Activated naive CD4-positive, alpha-beta T cell treated with anti-CD3 and anti-CD28 coated beads for 36 hours (primary cell): ENCODE measurements at regions not wholly inside any gene's neighbourhood (a gene's known extent, or its start where the extent isn't known, plus 50 kb on each side); places are given as distances from the start of the nearest gene placed in this dataset.

ENCODE experiments used
- CTCF ChIA-PET: fragments of 350-600 bp; sonication (Branson Sonifier 250); formaldehyde crosslinking; loops from one replicate; lab custom pipeline; 2021; ENCODE audit warnings: antibody characterized with exemption; lab: Charles Lee
- DNase-seq: peaks from one replicate; pipeline ENCODE4 v3.0.0-alpha.2; 2020
- H3K27ac Mint-ChIP-seq: one replicate; pipeline ENCODE4 v1.8.0; 2021; ENCODE audit warnings: mild to moderate bottlenecking, mixed read lengths
- H3K27me3 Mint-ChIP-seq: one replicate; pipeline ENCODE4 v1.8.0; 2021; ENCODE audit warnings: low read depth, mixed read lengths
- H3K36me3 Mint-ChIP-seq: one replicate; pipeline ENCODE4 v1.8.0; 2021; ENCODE audit warnings: low read depth, mixed read lengths
- H3K4me1 Mint-ChIP-seq: one replicate; pipeline ENCODE4 v1.8.0; 2021; ENCODE audit warnings: low read depth, mixed read lengths
- H3K4me3 Mint-ChIP-seq: one replicate; pipeline ENCODE4 v1.8.0; 2021; ENCODE audit warnings: mild to moderate bottlenecking, moderate library complexity, mixed read lengths
- H3K9me3 Mint-ChIP-seq: one replicate; pipeline ENCODE4 v1.8.0; 2021; ENCODE audit warnings: mixed read lengths
- intact Hi-C: fragments of 100-400 bp; cut with micrococcal nuclease; formaldehyde crosslinking; loops from one replicate; pipeline ENCODE4 v1.15.1; 2023

DNA sequence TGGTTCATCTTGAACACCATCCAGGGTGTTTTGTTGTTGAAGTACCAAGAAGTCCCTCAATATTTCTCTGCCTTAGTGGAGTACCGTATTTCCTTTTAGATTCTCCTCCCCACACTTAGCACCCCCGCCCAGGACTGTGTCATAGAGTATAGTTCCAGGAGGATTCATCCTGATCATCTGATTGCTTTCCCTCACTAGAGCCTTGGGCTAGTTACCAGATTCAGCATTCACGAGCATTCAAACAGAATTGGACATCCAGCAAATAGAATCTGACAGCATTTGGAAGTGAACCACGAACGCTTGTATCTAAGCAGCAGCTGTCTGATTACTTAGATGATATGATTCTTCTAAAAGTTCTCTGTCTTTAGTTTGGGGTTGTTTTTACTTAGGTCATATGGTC, 248.1 kb upstream of the TAS2R1 start:
- no peaks in the 10 kb centered on the region for H3K4me1 Mint-ChIP-seq
- peaks cover 9% of the 10 kb centered on the region for H3K9me3 Mint-ChIP-seq
- H3K36me3 Mint-ChIP-seq: no peaks in the 10 kb centered on the region
- CTCF ChIA-PET: no interaction called here
- no peak overlapping the region for H3K4me3 Mint-ChIP-seq
- no peaks in the 10 kb centered on the region for H3K27me3 Mint-ChIP-seq
- H3K27ac Mint-ChIP-seq: no peak overlapping the region
- intact Hi-C loops: no loop called here
- DNase-seq: no peak

DNA sequence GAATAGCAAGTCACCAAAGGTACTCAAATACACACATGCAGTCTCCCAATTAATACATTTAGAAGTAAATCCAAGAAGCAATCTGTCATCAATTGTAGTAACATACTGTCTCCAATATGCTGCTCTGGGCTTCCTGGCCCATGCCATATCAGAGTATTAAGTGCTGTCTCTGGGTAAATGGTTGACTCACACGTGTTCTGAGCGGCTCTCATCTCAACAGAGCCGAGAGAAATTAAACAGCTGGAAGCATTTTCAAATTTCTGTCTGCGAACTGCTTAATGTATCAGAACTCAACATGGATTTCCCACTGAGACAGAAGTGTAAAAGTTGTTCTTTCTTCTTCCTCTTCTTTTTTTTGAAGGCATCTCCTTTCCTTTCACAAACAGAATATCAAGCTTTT, 247.3 kb upstream of the TAS2R1 start:
- DNase-seq: no peak
- CTCF ChIA-PET: no interaction called here
- Mint-ChIP-seq H3K27ac (no peak overlapping the region), H3K36me3 (no peaks in the 10 kb centered on the region), H3K27me3 (no peaks in the 10 kb centered on the region), H3K4me3 (no peak overlapping the region), H3K4me1 (no peaks in the 10 kb centered on the region), H3K9me3 (peaks cover 9% of the 10 kb centered on the region)
- intact Hi-C loops: no loop called here

DNA sequence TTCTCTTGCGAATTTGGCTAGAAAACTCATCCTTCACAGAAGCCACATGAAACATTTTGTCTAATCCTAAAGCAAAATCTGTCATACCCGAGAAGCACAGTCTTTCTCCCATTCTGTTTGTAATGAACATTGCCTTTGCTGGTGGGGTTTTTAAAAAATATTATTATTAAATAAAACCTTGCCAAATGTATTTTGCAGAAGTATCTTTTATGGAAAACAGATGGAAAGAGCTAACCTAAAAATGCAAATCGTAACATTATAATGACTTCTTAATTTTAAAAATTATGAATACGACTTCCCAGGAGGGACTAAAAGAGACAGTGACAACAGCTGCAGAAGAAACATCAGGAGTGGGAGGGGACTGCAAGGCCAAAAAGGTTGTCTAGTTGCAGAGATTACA, 246.3 kb upstream of the TAS2R1 start:
- H3K27me3 Mint-ChIP-seq: no peaks in the 10 kb centered on the region
- H3K4me3 Mint-ChIP-seq: no peak overlapping the region
- no peaks in the 10 kb centered on the region for H3K4me1 Mint-ChIP-seq
- CTCF ChIA-PET: no interaction called here
- peaks cover 7% of the 10 kb centered on the region for H3K9me3 Mint-ChIP-seq
- no peaks in the 10 kb centered on the region for H3K36me3 Mint-ChIP-seq
- DNase-seq: no peak
- intact Hi-C loops: no loop called here
- H3K27ac Mint-ChIP-seq: no peak overlapping the region

DNA sequence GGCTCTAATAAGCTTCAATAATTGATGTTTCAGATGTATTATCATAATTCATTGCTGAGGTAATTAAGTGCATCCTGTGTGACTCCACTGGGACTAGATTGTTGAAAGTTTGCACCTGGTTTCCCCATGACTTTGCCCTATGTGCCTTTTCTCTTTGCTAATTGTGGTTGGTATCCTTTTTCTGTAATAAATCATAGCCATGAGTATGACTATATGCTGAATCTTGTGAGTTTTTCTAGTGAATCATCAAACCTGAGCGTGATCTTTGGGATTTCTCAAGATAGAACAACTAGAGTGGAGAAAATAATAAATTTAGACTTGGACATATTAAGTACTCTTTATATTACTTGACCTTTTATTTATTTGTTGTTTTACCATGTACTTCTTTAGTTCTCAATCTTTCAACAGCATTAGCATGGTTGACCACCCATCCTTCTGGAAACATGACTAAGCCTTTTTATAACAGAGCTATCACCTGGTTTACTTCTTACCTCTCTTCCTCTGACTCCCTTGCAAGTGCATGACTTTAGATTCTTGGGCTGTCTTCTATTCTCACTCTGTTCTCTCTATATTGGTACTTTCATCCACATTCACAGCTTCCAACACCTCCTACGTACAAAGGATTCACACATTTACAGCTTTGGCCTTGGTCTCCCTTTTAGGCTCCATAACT, 239.6 kb upstream of the TAS2R1 start:
- peaks cover 2% of the 10 kb centered on the region for H3K27me3 Mint-ChIP-seq
- H3K4me3 Mint-ChIP-seq: no peak overlapping the region
- H3K4me1 Mint-ChIP-seq: no peaks in the 10 kb centered on the region
- H3K27ac Mint-ChIP-seq: no peak overlapping the region
- H3K36me3 Mint-ChIP-seq: no peaks in the 10 kb centered on the region
- H3K9me3 Mint-ChIP-seq: peaks cover 26% of the 10 kb centered on the region
- intact Hi-C loops: no loop called here
- no peak for DNase-seq
- CTCF ChIA-PET: interaction anchor here (0.5 kb wide), 1 partner anchor 326 kb away, joined by 3 read pairs; no protein-coding TSS in a partner anchor

DNA sequence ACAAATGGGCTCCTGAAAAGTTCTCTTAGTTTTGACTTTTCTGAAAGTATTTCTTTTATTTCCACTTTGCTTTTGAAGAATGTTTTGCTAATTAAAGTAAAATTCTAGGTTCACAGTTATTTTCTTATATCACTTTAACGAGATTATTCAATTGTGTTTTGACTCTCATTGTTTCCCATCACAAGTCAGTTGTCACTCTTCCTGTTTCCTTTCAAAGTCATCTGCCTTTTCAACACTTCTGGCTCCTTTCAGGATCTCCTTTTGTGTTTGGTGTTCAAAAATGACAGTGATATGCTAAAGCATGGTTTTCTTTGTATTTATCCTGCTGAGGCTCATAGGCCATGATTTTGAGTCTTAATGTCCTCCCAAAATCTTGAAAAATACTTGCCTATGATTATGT, 235.4 kb upstream of the TAS2R1 start:
- peaks cover 29% of the 10 kb centered on the region for H3K9me3 Mint-ChIP-seq
- H3K36me3 Mint-ChIP-seq: no peaks in the 10 kb centered on the region
- no peak overlapping the region for H3K27ac Mint-ChIP-seq
- peaks cover 2% of the 10 kb centered on the region for H3K27me3 Mint-ChIP-seq
- no peaks in the 10 kb centered on the region for H3K4me1 Mint-ChIP-seq
- no peak overlapping the region for H3K4me3 Mint-ChIP-seq
- CTCF ChIA-PET: no interaction called here
- intact Hi-C loops: no loop called here
- no peak for DNase-seq

DNA sequence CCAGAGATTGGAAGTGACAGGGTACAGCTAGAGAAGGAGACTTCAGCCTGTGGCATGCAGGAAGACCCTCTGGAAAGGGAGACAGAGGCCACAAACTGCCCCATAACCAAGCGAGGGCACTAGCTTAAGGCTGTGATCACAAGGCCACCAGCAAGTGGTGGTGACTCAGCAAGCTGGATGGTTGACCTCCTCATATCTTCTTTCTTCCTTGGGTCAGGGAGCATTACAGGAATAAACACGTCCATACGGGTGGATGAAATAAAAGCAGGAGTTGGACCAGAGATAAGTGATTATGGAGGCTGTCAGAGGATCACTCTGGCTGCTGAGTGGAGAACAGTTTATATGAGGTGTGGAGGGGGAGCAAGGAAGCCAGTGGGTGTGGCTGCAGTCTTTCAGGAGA, 234.6 kb upstream of the TAS2R1 start:
- Mint-ChIP-seq H3K9me3 (peaks cover 29% of the 10 kb centered on the region), H3K4me3 (no peak overlapping the region), H3K27me3 (peaks cover 2% of the 10 kb centered on the region), H3K27ac (no peak overlapping the region), H3K36me3 (no peaks in the 10 kb centered on the region), H3K4me1 (no peaks in the 10 kb centered on the region)
- CTCF ChIA-PET: no interaction called here
- intact Hi-C loops: no loop called here
- DNase-seq: no peak

DNA sequence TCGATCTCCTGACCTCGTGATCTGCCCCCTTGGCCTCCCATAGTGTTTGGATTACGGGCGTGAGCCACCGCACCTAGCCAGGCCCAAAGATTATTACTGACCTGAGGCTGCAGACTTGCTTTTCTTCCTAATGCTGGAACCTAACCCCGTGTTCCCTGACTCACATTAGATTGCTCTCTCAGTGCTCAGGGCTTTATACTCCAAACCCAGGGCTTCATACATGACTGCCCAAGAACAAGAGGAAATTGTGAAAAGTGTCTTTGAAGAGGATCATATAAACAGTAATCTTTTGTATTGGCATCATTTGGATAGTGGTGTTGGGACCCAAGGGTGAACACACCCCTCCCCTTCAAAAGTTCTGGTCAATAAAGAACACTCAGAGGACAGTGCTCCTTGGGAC, 233.3 kb upstream of the TAS2R1 start:
- Mint-ChIP-seq H3K4me3 (no peak overlapping the region), H3K27me3 (no peaks in the 10 kb centered on the region), H3K36me3 (no peaks in the 10 kb centered on the region), H3K4me1 (no peaks in the 10 kb centered on the region), H3K9me3 (peaks cover 24% of the 10 kb centered on the region), H3K27ac (no peak overlapping the region)
- intact Hi-C loops: no loop called here
- CTCF ChIA-PET: no interaction called here
- DNase-seq: no peak

DNA sequence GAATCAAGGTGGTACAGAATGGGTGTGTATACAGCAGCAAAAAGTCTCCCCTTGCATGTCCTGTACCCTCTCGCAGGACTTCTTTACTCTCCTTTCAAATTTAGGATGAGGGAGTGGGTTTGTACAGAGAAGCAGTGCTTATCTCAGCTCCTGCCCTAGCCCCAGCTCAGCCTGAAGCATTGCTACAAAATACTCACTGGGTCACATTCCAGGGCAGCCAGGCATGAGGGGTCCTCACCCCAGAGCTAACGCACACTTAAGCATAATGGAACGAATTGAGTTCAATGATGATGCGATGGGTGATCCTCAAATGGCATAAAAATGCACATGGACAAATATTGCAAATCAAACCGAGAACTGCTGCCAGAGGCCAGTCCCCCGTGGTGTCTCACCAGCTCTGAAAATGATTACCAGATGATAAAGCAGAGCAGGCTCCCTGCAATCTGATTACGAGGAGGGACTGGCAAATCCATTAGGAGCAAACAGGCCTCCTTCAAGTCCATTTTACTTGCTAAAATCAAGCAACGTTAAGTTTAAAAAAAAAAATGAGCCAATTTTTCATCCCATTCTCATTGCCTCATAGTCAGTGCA, 231.6 kb upstream of the TAS2R1 start:
- Mint-ChIP-seq H3K9me3 (peaks cover 21% of the 10 kb centered on the region), H3K36me3 (no peaks in the 10 kb centered on the region), H3K4me1 (no peaks in the 10 kb centered on the region), H3K27ac (no peak overlapping the region), H3K4me3 (no peak overlapping the region), H3K27me3 (no peaks in the 10 kb centered on the region)
- CTCF ChIA-PET: no interaction called here
- no peak for DNase-seq
- intact Hi-C loops: no loop called here

DNA sequence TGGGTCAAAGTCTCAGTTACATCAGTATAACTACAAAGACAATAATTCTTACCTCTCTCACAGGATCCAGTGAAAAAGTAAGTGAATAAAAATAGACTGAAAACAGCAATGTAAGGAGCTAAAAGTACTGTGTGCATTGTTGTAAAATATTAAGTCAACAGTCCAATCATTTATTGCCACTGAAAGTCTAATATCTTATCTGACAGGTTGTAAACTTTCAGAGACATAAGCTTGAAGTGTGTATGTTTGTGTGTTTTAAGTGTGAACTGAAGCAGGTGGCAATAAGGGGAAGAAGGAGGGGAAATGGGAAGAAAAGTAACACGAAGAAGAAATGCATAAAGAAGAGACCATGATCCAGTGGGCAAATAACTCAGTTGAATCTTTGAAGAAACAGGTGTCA, 229.7 kb upstream of the TAS2R1 start:
- Mint-ChIP-seq H3K27ac (no peak overlapping the region), H3K9me3 (peaks cover 4% of the 10 kb centered on the region), H3K36me3 (no peaks in the 10 kb centered on the region), H3K27me3 (no peaks in the 10 kb centered on the region), H3K4me3 (no peak overlapping the region), H3K4me1 (no peaks in the 10 kb centered on the region)
- CTCF ChIA-PET: no interaction called here
- no peak for DNase-seq
- intact Hi-C loops: no loop called here

DNA sequence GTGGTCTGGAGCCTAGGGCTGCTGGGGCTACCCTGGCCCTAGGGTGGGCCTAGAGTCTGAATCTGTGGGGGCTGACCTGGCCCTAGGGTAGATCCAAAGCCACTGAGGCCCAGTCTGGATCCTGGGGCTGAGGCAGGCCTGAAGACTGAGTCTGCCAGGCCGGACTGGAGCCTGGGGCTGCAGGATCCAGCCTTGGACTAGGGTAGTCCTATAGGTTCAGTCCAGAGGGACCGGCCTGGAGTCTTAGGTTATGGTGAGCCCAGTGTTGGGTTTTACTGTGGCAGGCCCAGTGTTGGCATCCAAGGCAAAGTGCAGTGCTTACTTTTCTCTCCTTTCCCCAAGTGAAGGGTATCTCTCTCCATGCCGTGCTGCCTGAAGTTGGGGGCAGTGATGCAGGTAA, 227.9 kb upstream of the TAS2R1 start:
- Mint-ChIP-seq H3K27me3 (no peaks in the 10 kb centered on the region), H3K4me3 (no peak overlapping the region), H3K9me3 (peaks cover 1% of the 10 kb centered on the region), H3K36me3 (no peaks in the 10 kb centered on the region), H3K27ac (no peak overlapping the region), H3K4me1 (no peaks in the 10 kb centered on the region)
- intact Hi-C loops: no loop called here
- CTCF ChIA-PET: no interaction called here
- DNase-seq: no peak

DNA sequence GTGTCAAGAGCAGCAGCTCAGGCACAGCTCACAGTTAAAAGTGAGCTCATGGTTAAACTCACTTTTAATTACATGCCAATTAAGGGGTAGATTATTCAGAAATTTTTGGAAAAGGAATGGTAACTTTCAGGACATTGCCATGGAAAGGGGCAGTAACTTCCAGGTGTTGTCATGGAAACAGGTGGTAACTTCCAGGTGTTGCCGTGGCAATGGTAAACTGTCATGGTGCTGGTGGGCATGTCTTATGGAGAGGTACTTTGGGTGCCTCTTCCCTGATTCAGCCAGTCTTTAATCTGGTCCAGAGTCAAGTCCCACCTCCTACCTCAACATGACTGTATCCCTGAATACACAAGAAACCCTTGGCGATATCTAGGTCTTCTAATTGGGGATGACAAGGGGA, 223.2 kb upstream of the TAS2R1 start:
- Mint-ChIP-seq H3K4me1 (no peaks in the 10 kb centered on the region), H3K9me3 (peaks cover 1% of the 10 kb centered on the region), H3K27ac (no peak overlapping the region), H3K27me3 (peaks cover 4% of the 10 kb centered on the region), H3K4me3 (no peak overlapping the region), H3K36me3 (no peaks in the 10 kb centered on the region)
- intact Hi-C loops: no loop called here
- CTCF ChIA-PET: no interaction called here
- no peak for DNase-seq

DNA sequence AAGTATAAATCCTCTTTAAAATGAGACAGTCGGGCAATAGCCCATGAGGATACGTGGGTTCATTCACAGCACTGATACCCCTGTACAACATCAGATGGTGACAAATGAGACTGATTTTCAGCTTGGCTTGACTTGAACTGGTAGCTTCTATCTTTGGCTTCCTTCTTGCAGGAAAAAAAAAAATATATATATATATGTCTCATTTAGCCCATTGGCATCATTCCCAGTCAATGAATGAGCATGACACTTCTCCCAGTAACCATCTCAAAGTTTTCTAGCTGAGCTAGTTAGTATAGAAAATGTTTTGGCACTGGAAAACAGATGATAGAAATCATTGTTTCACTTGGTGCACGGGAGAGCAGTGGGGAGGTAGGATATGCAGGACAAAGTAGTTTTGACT, 222.5 kb upstream of the TAS2R1 start:
- intact Hi-C loops: no loop called here
- CTCF ChIA-PET: no interaction called here

DNA sequence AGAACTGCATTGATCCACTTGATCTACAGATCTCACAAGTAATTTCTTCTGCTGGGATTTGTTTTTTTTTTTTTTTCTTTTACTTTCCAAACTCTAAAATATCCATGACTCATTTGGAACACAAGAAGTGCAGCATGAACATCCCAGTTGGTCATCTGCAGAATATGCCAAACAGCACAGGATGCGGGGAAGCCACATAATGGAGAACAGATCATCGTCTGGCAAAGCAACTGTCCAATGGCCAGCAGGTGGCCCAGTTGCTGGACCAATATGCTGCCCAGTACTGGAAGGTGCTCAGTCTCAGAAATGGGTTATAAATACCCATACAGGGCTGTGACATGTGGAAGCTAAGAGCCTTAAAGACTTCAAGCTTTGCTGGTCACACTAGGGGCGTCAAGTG, 221.3 kb upstream of the TAS2R1 start:
- Mint-ChIP-seq H3K36me3 (no peaks in the 10 kb centered on the region), H3K9me3 (no peaks in the 10 kb centered on the region), H3K4me1 (no peaks in the 10 kb centered on the region), H3K4me3 (no peak overlapping the region), H3K27me3 (peaks cover 4% of the 10 kb centered on the region), H3K27ac (no peak overlapping the region)
- CTCF ChIA-PET: no interaction called here
- no peak for DNase-seq
- intact Hi-C loops: no loop called here

More for the DNA sequence above, 222.5 kb upstream of the TAS2R1 start:
- H3K4me1 Mint-ChIP-seq: no peaks in the 10 kb centered on the region
- no peak for DNase-seq
- no peak overlapping the region for H3K4me3 Mint-ChIP-seq
- H3K27ac Mint-ChIP-seq: no peak overlapping the region
- H3K27me3 Mint-ChIP-seq: peaks cover 4% of the 10 kb centered on the region
- no peaks in the 10 kb centered on the region for H3K36me3 Mint-ChIP-seq
- peaks cover 1% of the 10 kb centered on the region for H3K9me3 Mint-ChIP-seq
